HL-60 (cell line): ENCODE measurements at regions not wholly inside any gene's neighbourhood (a gene's known extent, or its start where the extent isn't known, plus 50 kb on each side); places are given as distances from the start of the nearest gene placed in this dataset.

Experiments
- DNase-seq, 2 experiments: peaks; one replicate each; pipeline ENCODE4 v3.0.0-alpha.2; 2010 to 2020; ENCODE audit warnings: low read depth in 1 of 2, low spot score in 1 of 2
- H3K27ac ChIP-seq: fragments of 250-450 bp; sonication (Bioruptor Pico); replicated peaks from 2 replicates; pipeline ENCODE4 v1.5.1; 2020; ENCODE audit warnings: mild to moderate bottlenecking, moderate library complexity
- H3K27me3 ChIP-seq: fragments of 250-450 bp; sonication (Bioruptor Pico); 2 replicates; pipeline ENCODE4 v1.5.1; 2021; ENCODE audit warnings: mild to moderate bottlenecking, moderate library complexity; ENCODE audit not compliant: insufficient read depth, poor library complexity, severe bottlenecking
- H3K4me3 ChIP-seq: replicated peaks from 2 replicates; pipeline ENCODE4 v1.5.1; 2011; ENCODE audit warnings: mild to moderate bottlenecking, control low read depth, low read length; ENCODE audit not compliant: insufficient read depth
- GABPA ChIP-seq: IDR thresholded peaks from 2 replicates; pipeline ENCODE4 v1.6.1; 2012; ENCODE audit warnings: low read depth
- POLR2AphosphoS5 ChIP-seq: IDR thresholded peaks from 2 replicates; pipeline ENCODE4 v1.6.1; 2012; ENCODE audit warnings: low read depth
- SPI1 ChIP-seq: IDR thresholded peaks from 2 replicates; pipeline ENCODE4 v1.6.1; 2012; ENCODE audit warnings: low read depth, mild to moderate bottlenecking, borderline replicate concordance
- TF ChIP-seq, protein P1 (sequence below): IDR thresholded peaks from one replicate; pipeline ENCODE4 v1.5.1; 2011; ENCODE audit warnings: low read length, control low read depth, inconsistent platforms; ENCODE audit not compliant: insufficient read depth
- TF ChIP-seq, protein P2 (sequence below): IDR thresholded peaks from 2 replicates; pipeline ENCODE4 v1.6.1; 2012; ENCODE audit warnings: low read depth; ENCODE audit not compliant: insufficient replicate concordance

DNA sequence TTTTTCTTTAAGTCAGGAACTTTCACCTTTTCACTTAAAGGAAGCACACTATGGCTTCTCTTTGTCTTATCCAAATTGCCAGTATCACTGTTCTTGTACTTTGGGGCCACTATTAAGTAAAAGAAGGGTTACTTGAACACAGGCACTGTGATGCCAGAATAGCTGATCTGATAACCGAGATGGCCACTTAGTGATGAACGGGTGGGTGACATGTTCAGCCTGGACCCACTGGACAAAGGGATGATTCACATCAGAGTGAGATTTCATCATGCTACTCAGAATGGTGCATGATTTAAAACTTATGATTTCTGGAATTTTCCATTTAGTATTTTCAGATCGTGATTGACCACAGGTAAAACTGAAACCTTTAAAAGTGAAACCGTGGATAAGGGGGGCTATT lies 252.6 kb downstream of the KLF13 start:
- no peaks in the 10 kb centered on the region for H3K27me3 ChIP-seq
- H3K4me3 ChIP-seq, result no peak overlapping the region
- no peak overlapping the region for H3K27ac ChIP-seq
- TF ChIP-seq, protein P1, sequence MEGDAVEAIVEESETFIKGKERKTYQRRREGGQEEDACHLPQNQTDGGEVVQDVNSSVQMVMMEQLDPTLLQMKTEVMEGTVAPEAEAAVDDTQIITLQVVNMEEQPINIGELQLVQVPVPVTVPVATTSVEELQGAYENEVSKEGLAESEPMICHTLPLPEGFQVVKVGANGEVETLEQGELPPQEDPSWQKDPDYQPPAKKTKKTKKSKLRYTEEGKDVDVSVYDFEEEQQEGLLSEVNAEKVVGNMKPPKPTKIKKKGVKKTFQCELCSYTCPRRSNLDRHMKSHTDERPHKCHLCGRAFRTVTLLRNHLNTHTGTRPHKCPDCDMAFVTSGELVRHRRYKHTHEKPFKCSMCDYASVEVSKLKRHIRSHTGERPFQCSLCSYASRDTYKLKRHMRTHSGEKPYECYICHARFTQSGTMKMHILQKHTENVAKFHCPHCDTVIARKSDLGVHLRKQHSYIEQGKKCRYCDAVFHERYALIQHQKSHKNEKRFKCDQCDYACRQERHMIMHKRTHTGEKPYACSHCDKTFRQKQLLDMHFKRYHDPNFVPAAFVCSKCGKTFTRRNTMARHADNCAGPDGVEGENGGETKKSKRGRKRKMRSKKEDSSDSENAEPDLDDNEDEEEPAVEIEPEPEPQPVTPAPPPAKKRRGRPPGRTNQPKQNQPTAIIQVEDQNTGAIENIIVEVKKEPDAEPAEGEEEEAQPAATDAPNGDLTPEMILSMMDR, result no peak
- TF ChIP-seq POLR2AphosphoS5, result no peak
- no peak for TF ChIP-seq SPI1
- no peak for TF ChIP-seq GABPA
- TF ChIP-seq, protein P2, sequence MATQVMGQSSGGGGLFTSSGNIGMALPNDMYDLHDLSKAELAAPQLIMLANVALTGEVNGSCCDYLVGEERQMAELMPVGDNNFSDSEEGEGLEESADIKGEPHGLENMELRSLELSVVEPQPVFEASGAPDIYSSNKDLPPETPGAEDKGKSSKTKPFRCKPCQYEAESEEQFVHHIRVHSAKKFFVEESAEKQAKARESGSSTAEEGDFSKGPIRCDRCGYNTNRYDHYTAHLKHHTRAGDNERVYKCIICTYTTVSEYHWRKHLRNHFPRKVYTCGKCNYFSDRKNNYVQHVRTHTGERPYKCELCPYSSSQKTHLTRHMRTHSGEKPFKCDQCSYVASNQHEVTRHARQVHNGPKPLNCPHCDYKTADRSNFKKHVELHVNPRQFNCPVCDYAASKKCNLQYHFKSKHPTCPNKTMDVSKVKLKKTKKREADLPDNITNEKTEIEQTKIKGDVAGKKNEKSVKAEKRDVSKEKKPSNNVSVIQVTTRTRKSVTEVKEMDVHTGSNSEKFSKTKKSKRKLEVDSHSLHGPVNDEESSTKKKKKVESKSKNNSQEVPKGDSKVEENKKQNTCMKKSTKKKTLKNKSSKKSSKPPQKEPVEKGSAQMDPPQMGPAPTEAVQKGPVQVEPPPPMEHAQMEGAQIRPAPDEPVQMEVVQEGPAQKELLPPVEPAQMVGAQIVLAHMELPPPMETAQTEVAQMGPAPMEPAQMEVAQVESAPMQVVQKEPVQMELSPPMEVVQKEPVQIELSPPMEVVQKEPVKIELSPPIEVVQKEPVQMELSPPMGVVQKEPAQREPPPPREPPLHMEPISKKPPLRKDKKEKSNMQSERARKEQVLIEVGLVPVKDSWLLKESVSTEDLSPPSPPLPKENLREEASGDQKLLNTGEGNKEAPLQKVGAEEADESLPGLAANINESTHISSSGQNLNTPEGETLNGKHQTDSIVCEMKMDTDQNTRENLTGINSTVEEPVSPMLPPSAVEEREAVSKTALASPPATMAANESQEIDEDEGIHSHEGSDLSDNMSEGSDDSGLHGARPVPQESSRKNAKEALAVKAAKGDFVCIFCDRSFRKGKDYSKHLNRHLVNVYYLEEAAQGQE, result no peak
- no peak for DNase-seq

DNA sequence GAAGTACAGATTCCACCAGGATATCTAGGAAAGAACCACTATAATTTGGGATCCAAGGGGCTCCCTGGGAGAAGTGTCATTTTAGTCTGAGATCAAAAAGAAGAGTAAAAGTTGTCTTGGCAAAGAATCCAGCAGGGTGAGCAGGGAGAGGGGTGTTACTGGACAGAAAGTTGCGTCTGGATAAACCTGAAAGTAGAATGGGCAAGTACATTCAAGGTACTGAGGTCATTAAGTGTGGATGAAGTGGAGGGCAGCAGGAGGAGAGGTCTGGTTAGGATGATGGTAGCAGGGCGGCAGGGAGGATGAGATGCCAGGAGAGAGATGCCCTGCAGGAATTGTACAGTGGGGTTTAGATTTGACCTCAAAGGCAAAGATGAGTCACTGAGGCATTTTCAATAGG lies 253.3 kb downstream of the KLF13 start:
- Histone ChIP-seq H3K27ac (no peak overlapping the region), H3K27me3 (no peaks in the 10 kb centered on the region), H3K4me3 (no peak overlapping the region)
- no peak for TF ChIP-seq SPI1
- TF ChIP-seq, protein P2, result no peak
- TF ChIP-seq GABPA, result no peak
- TF ChIP-seq, protein P1, result no peak
- TF ChIP-seq POLR2AphosphoS5, result no peak
- DNase-seq, result no peak

DNA sequence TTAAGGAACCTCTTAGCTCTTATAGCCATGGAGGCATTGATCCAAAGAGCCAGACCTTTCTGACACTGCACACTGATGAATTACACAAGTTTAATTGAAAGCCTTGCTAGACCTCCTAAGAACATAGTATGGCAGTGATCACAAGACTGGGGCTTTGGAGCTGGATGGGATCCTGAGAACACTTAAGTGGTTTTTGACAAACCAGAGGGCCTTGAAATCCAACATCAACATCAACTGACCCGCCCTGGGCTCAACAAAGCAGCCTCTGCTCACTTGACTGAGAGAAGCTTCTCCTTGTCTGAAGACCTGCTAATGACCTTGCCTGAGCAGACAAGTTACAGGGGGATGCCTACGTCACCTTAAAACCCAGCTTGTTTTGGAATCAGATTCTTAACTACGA lies 257.6 kb downstream of the KLF13 start:
- no peaks in the 10 kb centered on the region for H3K27me3 ChIP-seq
- no peak overlapping the region for H3K27ac ChIP-seq
- H3K4me3 ChIP-seq, result no peak overlapping the region
- DNase-seq, result no peak
- TF ChIP-seq, protein P1, result no peak
- TF ChIP-seq SPI1, result no peak
- TF ChIP-seq POLR2AphosphoS5, result no peak
- TF ChIP-seq GABPA, result no peak
- TF ChIP-seq, protein P2, result no peak
